ENCODE measurements at regions not wholly inside any gene's neighbourhood (a gene's known extent, or its start where the extent isn't known, plus 50 kb on each side); places are given as distances from the start of the nearest gene placed in this dataset.

DNA sequence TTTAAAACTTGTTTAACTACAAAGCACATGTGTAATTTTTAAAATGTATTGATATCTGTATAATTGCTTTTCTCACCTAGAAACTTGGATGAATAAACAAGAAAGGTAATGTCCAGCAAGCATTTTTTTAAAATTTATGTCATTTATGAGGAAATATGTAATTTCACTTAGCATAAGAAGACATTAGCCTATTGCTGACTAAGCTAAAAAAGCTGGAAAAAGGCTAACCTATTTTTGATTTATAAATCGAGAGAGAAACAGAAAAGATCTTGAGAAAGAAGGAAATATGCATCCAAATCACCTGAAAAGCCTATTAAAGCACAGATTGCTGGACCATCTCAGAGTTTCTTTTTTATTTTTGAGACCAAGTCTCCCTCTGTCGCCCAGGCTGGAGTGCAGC lies 1181.3 kb downstream of the SLITRK1 start:
- H3F3A ChIP-seq (replicated peaks; ENCODE audit: low read depth): no peaks in the 10 kb centered on the region
- H3K4me1 ChIP-seq (ENCODE audit: insufficient read depth): no peaks in the 10 kb centered on the region
- no peak overlapping the region for H3K27ac ChIP-seq (ENCODE audit: low read depth)
- Mint-ChIP-seq H3K4me3 (no peak overlapping the region), H3K9me3 (peaks cover 3% of the 10 kb centered on the region; the same call in 2 of the 3 replicates), H3K4me1 (peaks cover 9% of the 10 kb centered on the region; the same call in 2 of the 3 replicates), H3K27me3 (ENCODE audit: insufficient read depth, low read depth, poor library complexity) (no peaks in the 10 kb centered on the region), H3K36me3 (ENCODE audit: low read depth) (no peaks in the 10 kb centered on the region), H3K27ac (no peak overlapping the region)
- no peaks in the 10 kb centered on the region for H3K79me2 ChIP-seq (replicated peaks; ENCODE audit: insufficient read depth)
- no peak overlapping the region for H2AFZ ChIP-seq
- ATAC-seq (no peak), DNase-seq (ENCODE audit: low spot score) (no peak)
- no peaks in the 10 kb centered on the region for H3K36me3 ChIP-seq (ENCODE audit: insufficient read depth)
- no peaks in the 10 kb centered on the region for H3K27me3 ChIP-seq (ENCODE audit: insufficient read depth)
- no peak overlapping the region for H3K4me3 ChIP-seq
- no peaks in the 10 kb centered on the region for H4K20me1 ChIP-seq (replicated peaks; ENCODE audit: insufficient read depth)
- no peaks in the 10 kb centered on the region for H3K9me2 ChIP-seq (ENCODE audit: insufficient read depth)
- TF ChIP-seq EZH2 (IDR thresholded peaks at IDR 0.05; ENCODE audit: low read depth, unreplicated experiment) (no peak), CREB1 (CRISPR knock-in tag; IDR thresholded peaks at IDR 0.05; ENCODE audit: low read depth) (no peak)
- TF ChIP-seq, protein P1, sequence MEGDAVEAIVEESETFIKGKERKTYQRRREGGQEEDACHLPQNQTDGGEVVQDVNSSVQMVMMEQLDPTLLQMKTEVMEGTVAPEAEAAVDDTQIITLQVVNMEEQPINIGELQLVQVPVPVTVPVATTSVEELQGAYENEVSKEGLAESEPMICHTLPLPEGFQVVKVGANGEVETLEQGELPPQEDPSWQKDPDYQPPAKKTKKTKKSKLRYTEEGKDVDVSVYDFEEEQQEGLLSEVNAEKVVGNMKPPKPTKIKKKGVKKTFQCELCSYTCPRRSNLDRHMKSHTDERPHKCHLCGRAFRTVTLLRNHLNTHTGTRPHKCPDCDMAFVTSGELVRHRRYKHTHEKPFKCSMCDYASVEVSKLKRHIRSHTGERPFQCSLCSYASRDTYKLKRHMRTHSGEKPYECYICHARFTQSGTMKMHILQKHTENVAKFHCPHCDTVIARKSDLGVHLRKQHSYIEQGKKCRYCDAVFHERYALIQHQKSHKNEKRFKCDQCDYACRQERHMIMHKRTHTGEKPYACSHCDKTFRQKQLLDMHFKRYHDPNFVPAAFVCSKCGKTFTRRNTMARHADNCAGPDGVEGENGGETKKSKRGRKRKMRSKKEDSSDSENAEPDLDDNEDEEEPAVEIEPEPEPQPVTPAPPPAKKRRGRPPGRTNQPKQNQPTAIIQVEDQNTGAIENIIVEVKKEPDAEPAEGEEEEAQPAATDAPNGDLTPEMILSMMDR (conservative IDR thresholded peaks at IDR 0.05; ENCODE audit: low read depth in 2 of 2): peak in 1 of 2 experiments; percentile 15; a peak in 1 of 4 replicates
- no peak overlapping the region for H3K4me2 ChIP-seq

DNA sequence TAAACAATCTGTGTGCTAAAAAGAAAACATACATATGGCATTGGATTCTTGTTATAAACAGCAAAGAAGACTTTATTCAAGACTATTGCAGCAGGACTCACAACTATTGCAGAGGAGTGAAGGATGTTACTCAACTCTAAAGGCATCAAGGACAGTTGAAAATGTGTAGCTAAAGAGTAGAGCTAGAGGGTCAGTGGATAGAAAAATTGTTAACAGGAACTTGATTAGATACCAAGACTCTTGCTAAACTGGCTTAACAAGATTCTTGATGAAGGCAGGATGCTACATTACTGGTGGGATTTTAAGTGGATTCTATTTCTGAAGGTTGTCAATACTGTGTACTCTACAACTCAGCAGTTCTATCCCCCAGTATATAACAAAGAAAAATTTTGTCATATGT lies 1183.3 kb downstream of the SLITRK1 start:
- peaks cover 9% of the 10 kb centered on the region; the same call in 2 of the 3 replicates for H3K4me1 Mint-ChIP-seq
- no peak overlapping the region for H3K4me3 ChIP-seq
- H3K79me2 ChIP-seq (replicated peaks; ENCODE audit: insufficient read depth): no peaks in the 10 kb centered on the region
- H3K9me3 Mint-ChIP-seq: no peaks in the 10 kb centered on the region
- H3K9me2 ChIP-seq (ENCODE audit: insufficient read depth): no peaks in the 10 kb centered on the region
- no peaks in the 10 kb centered on the region for H4K20me1 ChIP-seq (replicated peaks; ENCODE audit: insufficient read depth)
- H3K27me3 Mint-ChIP-seq (ENCODE audit: insufficient read depth, low read depth, poor library complexity): no peaks in the 10 kb centered on the region
- H3K4me1 ChIP-seq (ENCODE audit: insufficient read depth): no peaks in the 10 kb centered on the region
- H3K27ac ChIP-seq (ENCODE audit: low read depth): no peak overlapping the region
- DNase-seq (ENCODE audit: low spot score) (peak; percentile 4), ATAC-seq (no peak)
- no peak overlapping the region for H2AFZ ChIP-seq
- no peak overlapping the region for H3K4me3 Mint-ChIP-seq
- no peaks in the 10 kb centered on the region for H3K36me3 Mint-ChIP-seq (ENCODE audit: low read depth)
- no peaks in the 10 kb centered on the region for H3K27me3 ChIP-seq (ENCODE audit: insufficient read depth)
- H3F3A ChIP-seq (replicated peaks; ENCODE audit: low read depth): no peaks in the 10 kb centered on the region
- H3K4me2 ChIP-seq: no peak overlapping the region
- H3K27ac Mint-ChIP-seq: peak overlapping the region; percentile 3; the same call in 1 of the 2 replicates
- H3K36me3 ChIP-seq (ENCODE audit: insufficient read depth): no peaks in the 10 kb centered on the region
- no peak for TF ChIP-seq JUNB (IDR thresholded peaks at IDR 0.05; ENCODE audit: unreplicated experiment)
- no peak for TF ChIP-seq POLR2AphosphoS5 (IDR thresholded peaks at IDR 0.05; ENCODE audit: low read depth)
- no peak for TF ChIP-seq STAT1 (IDR thresholded peaks at IDR 0.05; ENCODE audit: unreplicated experiment)
- TF ChIP-seq, protein P1 (conservative IDR thresholded peaks at IDR 0.05; ENCODE audit: low read depth in 2 of 2): no peak
- TF ChIP-seq, protein P2, sequence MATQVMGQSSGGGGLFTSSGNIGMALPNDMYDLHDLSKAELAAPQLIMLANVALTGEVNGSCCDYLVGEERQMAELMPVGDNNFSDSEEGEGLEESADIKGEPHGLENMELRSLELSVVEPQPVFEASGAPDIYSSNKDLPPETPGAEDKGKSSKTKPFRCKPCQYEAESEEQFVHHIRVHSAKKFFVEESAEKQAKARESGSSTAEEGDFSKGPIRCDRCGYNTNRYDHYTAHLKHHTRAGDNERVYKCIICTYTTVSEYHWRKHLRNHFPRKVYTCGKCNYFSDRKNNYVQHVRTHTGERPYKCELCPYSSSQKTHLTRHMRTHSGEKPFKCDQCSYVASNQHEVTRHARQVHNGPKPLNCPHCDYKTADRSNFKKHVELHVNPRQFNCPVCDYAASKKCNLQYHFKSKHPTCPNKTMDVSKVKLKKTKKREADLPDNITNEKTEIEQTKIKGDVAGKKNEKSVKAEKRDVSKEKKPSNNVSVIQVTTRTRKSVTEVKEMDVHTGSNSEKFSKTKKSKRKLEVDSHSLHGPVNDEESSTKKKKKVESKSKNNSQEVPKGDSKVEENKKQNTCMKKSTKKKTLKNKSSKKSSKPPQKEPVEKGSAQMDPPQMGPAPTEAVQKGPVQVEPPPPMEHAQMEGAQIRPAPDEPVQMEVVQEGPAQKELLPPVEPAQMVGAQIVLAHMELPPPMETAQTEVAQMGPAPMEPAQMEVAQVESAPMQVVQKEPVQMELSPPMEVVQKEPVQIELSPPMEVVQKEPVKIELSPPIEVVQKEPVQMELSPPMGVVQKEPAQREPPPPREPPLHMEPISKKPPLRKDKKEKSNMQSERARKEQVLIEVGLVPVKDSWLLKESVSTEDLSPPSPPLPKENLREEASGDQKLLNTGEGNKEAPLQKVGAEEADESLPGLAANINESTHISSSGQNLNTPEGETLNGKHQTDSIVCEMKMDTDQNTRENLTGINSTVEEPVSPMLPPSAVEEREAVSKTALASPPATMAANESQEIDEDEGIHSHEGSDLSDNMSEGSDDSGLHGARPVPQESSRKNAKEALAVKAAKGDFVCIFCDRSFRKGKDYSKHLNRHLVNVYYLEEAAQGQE (IDR thresholded peaks at IDR 0.05; ENCODE audit: unreplicated experiment): no peak
- TF ChIP-seq, protein P3, sequence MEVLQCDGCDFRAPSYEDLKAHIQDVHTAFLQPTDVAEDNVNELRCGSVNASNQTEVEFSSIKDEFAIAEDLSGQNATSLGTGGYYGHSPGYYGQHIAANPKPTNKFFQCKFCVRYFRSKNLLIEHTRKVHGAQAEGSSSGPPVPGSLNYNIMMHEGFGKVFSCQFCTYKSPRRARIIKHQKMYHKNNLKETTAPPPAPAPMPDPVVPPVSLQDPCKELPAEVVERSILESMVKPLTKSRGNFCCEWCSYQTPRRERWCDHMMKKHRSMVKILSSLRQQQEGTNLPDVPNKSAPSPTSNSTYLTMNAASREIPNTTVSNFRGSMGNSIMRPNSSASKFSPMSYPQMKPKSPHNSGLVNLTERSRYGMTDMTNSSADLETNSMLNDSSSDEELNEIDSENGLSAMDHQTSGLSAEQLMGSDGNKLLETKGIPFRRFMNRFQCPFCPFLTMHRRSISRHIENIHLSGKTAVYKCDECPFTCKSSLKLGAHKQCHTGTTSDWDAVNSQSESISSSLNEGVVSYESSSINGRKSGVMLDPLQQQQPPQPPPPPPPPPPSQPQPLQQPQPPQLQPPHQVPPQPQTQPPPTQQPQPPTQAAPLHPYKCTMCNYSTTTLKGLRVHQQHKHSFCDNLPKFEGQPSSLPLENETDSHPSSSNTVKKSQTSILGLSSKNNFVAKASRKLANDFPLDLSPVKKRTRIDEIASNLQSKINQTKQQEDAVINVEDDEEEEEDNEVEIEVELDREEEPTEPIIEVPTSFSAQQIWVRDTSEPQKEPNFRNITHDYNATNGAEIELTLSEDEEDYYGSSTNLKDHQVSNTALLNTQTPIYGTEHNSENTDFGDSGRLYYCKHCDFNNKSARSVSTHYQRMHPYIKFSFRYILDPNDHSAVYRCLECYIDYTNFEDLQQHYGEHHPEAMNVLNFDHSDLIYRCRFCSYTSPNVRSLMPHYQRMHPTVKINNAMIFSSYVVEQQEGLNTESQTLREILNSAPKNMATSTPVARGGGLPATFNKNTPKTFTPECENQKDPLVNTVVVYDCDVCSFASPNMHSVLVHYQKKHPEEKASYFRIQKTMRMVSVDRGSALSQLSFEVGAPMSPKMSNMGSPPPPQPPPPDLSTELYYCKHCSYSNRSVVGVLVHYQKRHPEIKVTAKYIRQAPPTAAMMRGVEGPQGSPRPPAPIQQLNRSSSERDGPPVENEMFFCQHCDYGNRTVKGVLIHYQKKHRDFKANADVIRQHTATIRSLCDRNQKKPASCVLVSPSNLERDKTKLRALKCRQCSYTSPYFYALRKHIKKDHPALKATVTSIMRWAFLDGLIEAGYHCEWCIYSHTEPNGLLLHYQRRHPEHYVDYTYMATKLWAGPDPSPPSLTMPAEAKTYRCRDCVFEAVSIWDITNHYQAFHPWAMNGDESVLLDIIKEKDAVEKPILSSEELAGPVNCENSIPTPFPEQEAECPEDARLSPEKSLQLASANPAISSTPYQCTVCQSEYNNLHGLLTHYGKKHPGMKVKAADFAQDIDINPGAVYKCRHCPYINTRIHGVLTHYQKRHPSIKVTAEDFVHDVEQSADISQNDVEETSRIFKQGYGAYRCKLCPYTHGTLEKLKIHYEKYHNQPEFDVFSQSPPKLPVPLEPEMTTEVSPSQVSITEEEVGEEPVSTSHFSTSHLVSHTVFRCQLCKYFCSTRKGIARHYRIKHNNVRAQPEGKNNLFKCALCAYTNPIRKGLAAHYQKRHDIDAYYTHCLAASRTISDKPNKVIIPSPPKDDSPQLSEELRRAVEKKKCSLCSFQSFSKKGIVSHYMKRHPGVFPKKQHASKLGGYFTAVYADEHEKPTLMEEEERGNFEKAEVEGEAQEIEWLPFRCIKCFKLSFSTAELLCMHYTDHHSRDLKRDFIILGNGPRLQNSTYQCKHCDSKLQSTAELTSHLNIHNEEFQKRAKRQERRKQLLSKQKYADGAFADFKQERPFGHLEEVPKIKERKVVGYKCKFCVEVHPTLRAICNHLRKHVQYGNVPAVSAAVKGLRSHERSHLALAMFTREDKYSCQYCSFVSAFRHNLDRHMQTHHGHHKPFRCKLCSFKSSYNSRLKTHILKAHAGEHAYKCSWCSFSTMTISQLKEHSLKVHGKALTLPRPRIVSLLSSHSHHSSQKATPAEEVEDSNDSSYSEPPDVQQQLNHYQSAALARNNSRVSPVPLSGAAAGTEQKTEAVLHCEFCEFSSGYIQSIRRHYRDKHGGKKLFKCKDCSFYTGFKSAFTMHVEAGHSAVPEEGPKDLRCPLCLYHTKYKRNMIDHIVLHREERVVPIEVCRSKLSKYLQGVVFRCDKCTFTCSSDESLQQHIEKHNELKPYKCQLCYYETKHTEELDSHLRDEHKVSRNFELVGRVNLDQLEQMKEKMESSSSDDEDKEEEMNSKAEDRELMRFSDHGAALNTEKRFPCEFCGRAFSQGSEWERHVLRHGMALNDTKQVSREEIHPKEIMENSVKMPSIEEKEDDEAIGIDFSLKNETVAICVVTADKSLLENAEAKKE (CRISPR knock-in tag; IDR thresholded peaks at IDR 0.05): no peak
